NCI-H1436 treated with DMSO at 0.1 percent for 48 hours (cell line): ENCODE measurements at regions not wholly inside any gene's neighbourhood (a gene's known extent, or its start where the extent isn't known, plus 50 kb on each side); places are given as distances from the start of the nearest gene placed in this dataset.
"Not testable (repeated sequence)": the region's sequence is repeated elsewhere in the genome, so short reads cannot be mapped to it uniquely, and the experiment has no call there.

Experiments used
- DNase-seq: peaks from one replicate; lab custom pipeline; 2025; lab: John Stamatoyannopoulos, UW

- no peak for DNase-seq
Measured at GRCh38 chr5:104606258-104606829, 1043.8 kb upstream of the NUDT12 start.

- DNase-seq = no peak
Measured at GRCh38 chr5:104599726-104600125, 1037.1 kb upstream of the NUDT12 start.

- DNase-seq = no peak
Measured at GRCh38 chr5:104598285-104598684, 1035.7 kb upstream of the NUDT12 start.

- DNase-seq = peak; percentile 27
Measured at GRCh38 chr5:104594850-104595249, 1032.3 kb upstream of the NUDT12 start.

GRCh38 chr5:104576677-104577076 is 1014.1 kb upstream of the NUDT12 start:
- no peak for DNase-seq

GRCh38 chr5:104573949-104574709 is 1011.5 kb upstream of the NUDT12 start:
- DNase-seq = peak; percentile 83

GRCh38 chr5:104569621-104570020 is 1007.0 kb upstream of the NUDT12 start:
- DNase-seq = no peak

- DNase-seq = peak; percentile 81
Measured at GRCh38 chr5:104564530-104564929, 1001.9 kb upstream of the NUDT12 start.

- no peak for DNase-seq
Measured at GRCh38 chr5:104556957-104557356, 994.4 kb upstream of the NUDT12 start.

GRCh38 chr5:104551628-104552027 is 989.0 kb upstream of the NUDT12 start:
- DNase-seq = no peak

GRCh38 chr5:104546871-104547270 is 984.3 kb upstream of the NUDT12 start:
- not testable (repeated sequence) for DNase-seq

- DNase-seq = no peak
Measured at GRCh38 chr5:104541141-104541785, 978.7 kb upstream of the NUDT12 start.

- DNase-seq = peak; percentile 28
Measured at GRCh38 chr5:104540448-104540847, 977.9 kb upstream of the NUDT12 start.

- DNase-seq = no peak
Measured at GRCh38 chr5:104539618-104540350, 977.2 kb upstream of the NUDT12 start.

GRCh38 chr5:104538734-104539133 is 976.1 kb upstream of the NUDT12 start:
- no peak for DNase-seq

GRCh38 chr5:104533498-104533897 is 970.9 kb upstream of the NUDT12 start:
- no peak for DNase-seq

GRCh38 chr5:104526866-104527265 is 964.3 kb upstream of the NUDT12 start:
- DNase-seq = no peak

- no peak for DNase-seq
Measured at GRCh38 chr5:104513640-104514072, 951.1 kb upstream of the NUDT12 start.

GRCh38 chr5:104513121-104513602 is 950.6 kb upstream of the NUDT12 start:
- DNase-seq = no peak

GRCh38 chr5:104512063-104512825 is 949.7 kb upstream of the NUDT12 start:
- DNase-seq = no peak

- no peak for DNase-seq
Measured at GRCh38 chr5:104498281-104498680, 935.7 kb upstream of the NUDT12 start.

GRCh38 chr5:104494083-104494482 is 931.5 kb upstream of the NUDT12 start:
- no peak for DNase-seq
